Mesenchymal stem cell (in vitro differentiated cells and primary cell): ENCODE measurements at regions not wholly inside any gene's neighbourhood (a gene's known extent, or its start where the extent isn't known, plus 50 kb on each side); places are given as distances from the start of the nearest gene placed in this dataset.

Experiments used
- DNase-seq: peaks from one replicate; pipeline ENCODE4 v3.0.0-alpha.2; 2013
- H2AFZ ChIP-seq: one replicate; pipeline ENCODE4 v1.6.1; 2013; ENCODE audit warnings: low read depth, mild to moderate bottlenecking, control low read depth, inconsistent platforms, low read length, moderate library complexity
- H2AK5ac ChIP-seq: 2 replicates; pipeline ENCODE4 v1.6.1; 2013; ENCODE audit warnings: low read length, moderate library complexity, mild to moderate bottlenecking, inconsistent platforms; ENCODE audit not compliant: severe bottlenecking
- H2BK120ac ChIP-seq: one replicate; pipeline ENCODE4 v1.6.1; 2013; ENCODE audit warnings: low read depth, mild to moderate bottlenecking, inconsistent platforms, low read length, moderate library complexity
- H2BK12ac ChIP-seq, 2 experiments: one replicate each; pipeline ENCODE4 v1.6.1; 2013; ENCODE audit warnings: inconsistent platforms in 2 of 2, low read length in 2 of 2, mild to moderate bottlenecking in 2 of 2, moderate library complexity in 2 of 2, control low read depth in 1 of 2
- H2BK15ac ChIP-seq: one replicate; pipeline ENCODE4 v1.6.1; 2013; ENCODE audit warnings: mild to moderate bottlenecking, low read depth, inconsistent platforms; ENCODE audit not compliant: poor library complexity, severe bottlenecking
- H2BK5ac ChIP-seq: 2 replicates; pipeline ENCODE4 v1.6.1; 2013; ENCODE audit warnings: low read depth, mild to moderate bottlenecking, low read length, control low read depth, inconsistent platforms; ENCODE audit not compliant: poor library complexity, severe bottlenecking
- H3K14ac ChIP-seq, 2 experiments: one replicate each; pipeline ENCODE4 v1.6.1; 2013; ENCODE audit warnings: inconsistent platforms in 2 of 2, low read length in 2 of 2, control low read depth in 1 of 2, mild to moderate bottlenecking in 1 of 2, moderate library complexity in 1 of 2
- H3K18ac ChIP-seq, 2 experiments: one replicate each; pipeline ENCODE4 v1.6.1; 2013; ENCODE audit warnings: inconsistent platforms in 2 of 2, low read length in 2 of 2, control low read depth in 1 of 2, low read depth in 1 of 2, mild to moderate bottlenecking in 1 of 2
- H3K23ac ChIP-seq, 2 experiments: one replicate each; pipeline ENCODE4 v1.6.1; 2013; ENCODE audit warnings: inconsistent platforms in 2 of 2, low read length in 2 of 2, mild to moderate bottlenecking in 2 of 2, moderate library complexity in 2 of 2, control low read depth in 1 of 2
- H3K27ac ChIP-seq: 2 replicates; pipeline ENCODE4 v1.5.1; 2013; ENCODE audit warnings: mild to moderate bottlenecking, moderate library complexity, low read length, control low read depth, inconsistent platforms; ENCODE audit not compliant: poor library complexity, severe bottlenecking
- H3K27me3 ChIP-seq, 2 experiments: 2 replicates each; pipeline versions ENCODE4 v1.6.1 to v1.7.0; 2013; ENCODE audit warnings: low read length in 2 of 2, mild to moderate bottlenecking in 2 of 2, moderate library complexity in 2 of 2, control low read depth in 1 of 2, inconsistent platforms in 1 of 2; ENCODE audit not compliant: control insufficient read depth in 1 of 2, insufficient read depth in 1 of 2
- H3K36me3 ChIP-seq, 2 experiments: 2 replicates each; pipeline versions ENCODE4 v1.6.1 to v1.7.0; 2013; ENCODE audit warnings: low read length in 2 of 2, control low read depth in 1 of 2, inconsistent platforms in 1 of 2, low read depth in 1 of 2, mild to moderate bottlenecking in 1 of 2; ENCODE audit not compliant: insufficient read depth in 2 of 2, control insufficient read depth in 1 of 2
- H3K4ac ChIP-seq, 2 experiments: one replicate each; pipeline ENCODE4 v1.6.1; 2013; ENCODE audit warnings: inconsistent platforms in 2 of 2, low read length in 2 of 2, mild to moderate bottlenecking in 2 of 2, moderate library complexity in 2 of 2, control low read depth in 1 of 2, low read depth in 1 of 2
- H3K4me1 ChIP-seq: 2 replicates; pipeline ENCODE4 v1.6.1; 2013; ENCODE audit warnings: low read depth, low read length, control low read depth; ENCODE audit not compliant: control insufficient read depth, insufficient read depth
- H3K4me2 ChIP-seq: 2 replicates; pipeline ENCODE4 v1.6.1; 2013; ENCODE audit warnings: low read length, mild to moderate bottlenecking, inconsistent platforms; ENCODE audit not compliant: poor library complexity, severe bottlenecking
- H3K4me3 ChIP-seq, 2 experiments: 2 replicates each; pipeline versions ENCODE4 v1.5.1 to v1.7.0; 2013; ENCODE audit warnings: low read length in 2 of 2, mild to moderate bottlenecking in 2 of 2, control low read depth in 1 of 2, low read depth in 1 of 2; ENCODE audit not compliant: insufficient read depth in 1 of 2
- H3K79me1 ChIP-seq: replicated peaks from 2 replicates; pipeline ENCODE4 v1.6.1; 2013; ENCODE audit warnings: mild to moderate bottlenecking, control low read depth, low read length, inconsistent platforms; ENCODE audit not compliant: poor library complexity, severe bottlenecking
- H3K9ac ChIP-seq: 2 replicates; pipeline ENCODE4 v1.7.0; 2013; ENCODE audit warnings: mild to moderate bottlenecking, low read length, moderate library complexity
- H3K9me3 ChIP-seq: 2 replicates; pipeline ENCODE4 v1.7.0; 2013; ENCODE audit warnings: mild to moderate bottlenecking, low read length; ENCODE audit not compliant: control insufficient read depth
- H4K8ac ChIP-seq: one replicate; pipeline ENCODE4 v1.6.1; 2013; ENCODE audit warnings: inconsistent platforms, mild to moderate bottlenecking, low read length, moderate library complexity
- H4K91ac ChIP-seq: one replicate; pipeline ENCODE4 v1.6.1; 2013; ENCODE audit warnings: mild to moderate bottlenecking, low read length, inconsistent platforms
- WGBS: methylation state at CpG from one replicate; pipeline ENCODE4 v1.1.7; 2013; ENCODE audit warnings: mixed read lengths; 5-methylcytosine and 5-hydroxymethylcytosine counted together

DNA sequence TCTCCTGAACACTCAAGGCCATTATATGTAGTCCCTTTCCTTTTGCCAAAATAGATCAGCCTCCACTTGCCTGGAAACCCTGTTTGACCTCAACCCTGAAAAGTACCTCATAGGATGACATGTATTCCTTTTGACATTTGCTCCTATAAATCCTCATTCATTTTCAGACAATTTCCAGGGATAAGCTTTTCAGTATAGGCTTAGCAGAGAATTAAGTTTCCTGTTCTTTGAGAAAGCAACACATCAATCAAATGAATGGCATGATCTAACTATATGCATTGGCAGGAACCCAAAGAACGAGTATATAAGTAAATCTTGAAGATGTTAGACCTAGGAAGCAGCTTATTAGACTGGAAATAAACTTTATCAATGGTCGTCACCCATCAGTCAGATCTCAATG, 483.0 kb downstream of the CCDC85A start:
- no peak overlapping the region for H2BK5ac ChIP-seq
- no peak overlapping the region for H2BK120ac ChIP-seq
- WGBS = 70% methylated on average over 2 of the region's 2 CpGs
- no peak overlapping the region for H4K8ac ChIP-seq
- H4K91ac ChIP-seq = no peak overlapping the region
- H3K4me3 ChIP-seq = no peak overlapping the region
- no peak overlapping the region for H2BK15ac ChIP-seq
- H3K27ac ChIP-seq = no peak overlapping the region
- no peak overlapping the region for H3K14ac ChIP-seq
- no peaks in the 10 kb centered on the region for H3K79me1 ChIP-seq
- no peak overlapping the region for H2AK5ac ChIP-seq
- H3K23ac ChIP-seq = no peak overlapping the region
- no peaks in the 10 kb centered on the region for H3K27me3 ChIP-seq
- no peaks in the 10 kb centered on the region for H3K36me3 ChIP-seq
- no peak for DNase-seq
- H3K18ac ChIP-seq = no peak overlapping the region
- no peak overlapping the region for H3K9ac ChIP-seq
- H3K4me2 ChIP-seq = no peak overlapping the region
- H3K4me1 ChIP-seq = no peaks in the 10 kb centered on the region
- peaks cover 2% of the 10 kb centered on the region for H3K9me3 ChIP-seq
- no peak overlapping the region for H2AFZ ChIP-seq
- H2BK12ac ChIP-seq = no peak overlapping the region
- no peak overlapping the region for H3K4ac ChIP-seq

DNA sequence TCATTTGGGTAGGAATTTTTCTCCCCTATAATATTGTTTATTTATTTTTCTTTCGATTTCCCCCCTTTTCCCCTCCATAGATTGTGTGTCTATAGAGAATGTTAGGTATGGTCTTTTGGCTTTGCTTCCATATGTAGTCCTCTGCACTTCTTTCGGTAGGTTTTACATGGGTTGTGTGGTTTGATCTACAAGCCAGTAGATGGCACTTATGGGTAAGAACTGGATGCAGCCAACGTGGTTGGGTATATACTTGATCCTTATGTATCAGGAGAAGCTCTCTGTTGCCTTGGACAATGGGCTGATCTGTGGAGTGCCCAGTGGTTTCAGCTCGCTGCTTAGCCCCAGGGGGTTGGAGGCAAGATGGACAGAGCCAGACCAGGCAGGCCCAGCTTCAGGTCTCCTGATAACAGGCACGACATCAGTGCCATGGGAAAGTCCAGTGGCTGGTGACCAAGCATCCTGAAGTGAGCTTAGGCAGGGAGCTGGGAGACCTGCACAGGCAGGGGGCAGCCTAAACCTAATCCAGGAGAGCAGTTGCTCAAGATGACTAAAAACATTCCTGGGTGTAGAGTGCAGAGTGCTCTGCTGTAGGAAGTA, 488.3 kb downstream of the CCDC85A start:
- H3K18ac ChIP-seq = no peak overlapping the region
- no peaks in the 10 kb centered on the region for H3K27me3 ChIP-seq
- no peak overlapping the region for H3K9ac ChIP-seq
- no peak overlapping the region for H2BK15ac ChIP-seq
- H3K4me3 ChIP-seq = no peak overlapping the region
- no peak overlapping the region for H2BK12ac ChIP-seq
- peaks cover 20% of the 10 kb centered on the region for H3K9me3 ChIP-seq
- no peak overlapping the region for H2BK120ac ChIP-seq
- no peak overlapping the region for H3K27ac ChIP-seq
- no peak overlapping the region for H4K91ac ChIP-seq
- WGBS = 75% methylated on average over 4 of the region's 5 CpGs
- no peak overlapping the region for H4K8ac ChIP-seq
- H3K23ac ChIP-seq = no peak overlapping the region
- H3K79me1 ChIP-seq = no peaks in the 10 kb centered on the region
- H3K14ac ChIP-seq = no peak overlapping the region
- no peak overlapping the region for H3K4ac ChIP-seq
- no peak overlapping the region for H2BK5ac ChIP-seq
- no peaks in the 10 kb centered on the region for H3K36me3 ChIP-seq
- no peaks in the 10 kb centered on the region for H3K4me1 ChIP-seq
- H3K4me2 ChIP-seq = no peak overlapping the region
- no peak for DNase-seq
- H2AFZ ChIP-seq = no peak overlapping the region
- H2AK5ac ChIP-seq = no peak overlapping the region

DNA sequence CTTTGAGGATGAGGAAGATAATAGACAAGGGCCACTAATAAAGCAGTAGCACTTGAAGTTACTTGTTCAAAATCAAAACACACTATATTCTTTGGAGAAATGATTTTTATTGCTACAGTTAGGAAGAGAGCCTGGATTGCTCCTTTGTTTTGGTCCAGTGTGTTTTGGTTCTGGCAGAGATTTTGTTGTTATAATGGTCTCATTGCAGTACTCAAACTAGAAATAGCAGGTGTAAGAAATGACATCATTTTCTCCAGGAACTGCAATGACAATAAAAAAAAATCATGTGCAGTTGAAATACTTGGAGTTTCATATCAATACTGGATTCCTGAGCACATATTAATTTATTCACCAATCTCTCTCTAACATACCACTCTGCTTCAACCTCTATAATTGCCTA, 490.3 kb downstream of the CCDC85A start:
- H3K27me3 ChIP-seq = no peaks in the 10 kb centered on the region
- no peak overlapping the region for H3K23ac ChIP-seq
- no peak overlapping the region for H4K91ac ChIP-seq
- no peak overlapping the region for H2BK12ac ChIP-seq
- no peaks in the 10 kb centered on the region for H3K36me3 ChIP-seq
- no peak overlapping the region for H2AK5ac ChIP-seq
- H3K4me3 ChIP-seq = no peak overlapping the region
- H2BK15ac ChIP-seq = no peak overlapping the region
- H3K9ac ChIP-seq = no peak overlapping the region
- no peak overlapping the region for H3K18ac ChIP-seq
- no peak overlapping the region for H3K27ac ChIP-seq
- no peaks in the 10 kb centered on the region for H3K79me1 ChIP-seq
- H3K9me3 ChIP-seq = peaks cover 20% of the 10 kb centered on the region
- DNase-seq = no peak
- H2BK120ac ChIP-seq = no peak overlapping the region
- no peak overlapping the region for H3K4ac ChIP-seq
- no peaks in the 10 kb centered on the region for H3K4me1 ChIP-seq
- no peak overlapping the region for H2BK5ac ChIP-seq
- H2AFZ ChIP-seq = no peak overlapping the region
- H3K4me2 ChIP-seq = no peak overlapping the region
- H4K8ac ChIP-seq = no peak overlapping the region
- no peak overlapping the region for H3K14ac ChIP-seq

DNA sequence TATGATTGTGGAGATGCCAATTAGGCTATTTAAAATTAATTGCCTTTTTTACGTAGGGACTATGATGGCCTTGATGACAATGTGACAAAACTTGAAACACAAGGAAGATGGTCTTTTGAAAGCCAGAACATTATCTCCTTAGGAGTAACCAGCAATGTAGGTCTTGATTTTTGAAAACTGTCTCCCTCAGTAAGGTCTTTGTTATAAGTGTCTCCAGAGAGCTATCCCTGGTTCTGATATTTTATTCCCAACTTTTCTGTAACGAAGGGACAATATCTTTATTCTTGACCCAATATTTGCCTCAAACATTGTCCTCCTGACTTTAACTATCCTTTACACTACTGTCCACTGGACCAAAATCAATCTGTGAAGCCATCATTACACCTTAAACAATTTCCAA, 493.2 kb downstream of the CCDC85A start:
- H2BK15ac ChIP-seq = no peak overlapping the region
- no peaks in the 10 kb centered on the region for H3K79me1 ChIP-seq

More for the DNA sequence above, 493.2 kb downstream of the CCDC85A start:
- Histone ChIP-seq H3K9ac (no peak overlapping the region), H3K27ac (no peak overlapping the region), H3K4me2 (no peak overlapping the region), H3K27me3 (no peaks in the 10 kb centered on the region), H3K9me3 (peaks cover 16% of the 10 kb centered on the region), H3K18ac (no peak overlapping the region), H2AFZ (no peak overlapping the region), H3K36me3 (no peaks in the 10 kb centered on the region), H4K8ac (no peak overlapping the region), H4K91ac (no peak overlapping the region), H2BK5ac (no peak overlapping the region), H2BK120ac (no peak overlapping the region), H2AK5ac (no peak overlapping the region), H3K4me3 (no peak overlapping the region), H3K4ac (no peak overlapping the region), H3K14ac (no peak overlapping the region), H3K4me1 (no peaks in the 10 kb centered on the region), H2BK12ac (no peak overlapping the region), H3K23ac (no peak overlapping the region)
- 97% methylated on average over 2 of the region's 2 CpGs for WGBS
- DNase-seq = no peak
